WERI-Rb-1 (cell line): ENCODE measurements at regions not wholly inside any gene's neighbourhood (a gene's known extent, or its start where the extent isn't known, plus 50 kb on each side); places are given as distances from the start of the nearest gene placed in this dataset.

Experiments
- DNase-seq: peaks from one replicate; pipeline ENCODE4 v3.0.0-alpha.2; 2020
- H3K27ac ChIP-seq: fragments of 250-450 bp; sonication (Bioruptor Pico); 2 replicates; pipeline ENCODE4 v1.5.1; 2020; ENCODE audit warnings: mild to moderate bottlenecking, moderate library complexity
- H3K27me3 ChIP-seq: fragments of 250-450 bp; sonication (Bioruptor Pico); 2 replicates; pipeline ENCODE4 v1.5.1; 2021; ENCODE audit warnings: mild to moderate bottlenecking, low read depth, moderate library complexity; ENCODE audit not compliant: insufficient read depth, severe bottlenecking
- H3K36me3 ChIP-seq: fragments of 250-450 bp; sonication (Bioruptor Pico); 2 replicates; pipeline ENCODE4 v1.5.1; 2020; ENCODE audit warnings: mild to moderate bottlenecking, moderate library complexity
- H3K4me3 ChIP-seq: 2 replicates; pipeline ENCODE4 v1.5.1; 2011; ENCODE audit warnings: low read depth, mild to moderate bottlenecking, control low read depth, low read length
- H3K9me3 ChIP-seq: fragments of 250-450 bp; sonication (Bioruptor Pico); 2 replicates; pipeline ENCODE4 v1.5.1; 2021; ENCODE audit warnings: mild to moderate bottlenecking, moderate library complexity; ENCODE audit not compliant: severe bottlenecking
- TF ChIP-seq, protein P1 (sequence below): IDR thresholded peaks from 2 replicates; pipeline ENCODE4 v1.5.1; 2011; ENCODE audit warnings: low read depth, mild to moderate bottlenecking, control low read depth, inconsistent platforms, low read length

DNA sequence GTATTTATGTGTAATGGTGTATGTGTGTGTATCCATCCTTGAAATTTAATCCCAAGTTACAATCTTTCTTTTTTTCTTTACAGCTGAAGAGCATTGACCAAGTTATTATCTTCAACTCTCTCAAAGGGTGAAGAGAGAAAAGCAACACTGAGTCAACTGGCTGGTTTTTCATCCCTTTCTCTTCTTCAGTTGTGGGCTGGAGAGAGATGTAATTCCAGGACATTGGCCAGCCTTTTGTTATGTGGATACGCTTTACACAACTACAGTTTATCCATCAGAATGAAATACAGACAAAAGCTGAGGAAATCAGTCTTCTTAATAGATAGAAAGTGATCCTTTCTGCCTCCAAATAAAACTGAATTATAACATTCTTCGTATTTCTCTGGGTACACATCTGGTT lies 357.0 kb upstream of the NCAM2 start:
- no peaks in the 10 kb centered on the region for H3K36me3 ChIP-seq
- peaks cover 45% of the 10 kb centered on the region for H3K27me3 ChIP-seq
- H3K27ac ChIP-seq = no peak overlapping the region
- TF ChIP-seq, protein P1, sequence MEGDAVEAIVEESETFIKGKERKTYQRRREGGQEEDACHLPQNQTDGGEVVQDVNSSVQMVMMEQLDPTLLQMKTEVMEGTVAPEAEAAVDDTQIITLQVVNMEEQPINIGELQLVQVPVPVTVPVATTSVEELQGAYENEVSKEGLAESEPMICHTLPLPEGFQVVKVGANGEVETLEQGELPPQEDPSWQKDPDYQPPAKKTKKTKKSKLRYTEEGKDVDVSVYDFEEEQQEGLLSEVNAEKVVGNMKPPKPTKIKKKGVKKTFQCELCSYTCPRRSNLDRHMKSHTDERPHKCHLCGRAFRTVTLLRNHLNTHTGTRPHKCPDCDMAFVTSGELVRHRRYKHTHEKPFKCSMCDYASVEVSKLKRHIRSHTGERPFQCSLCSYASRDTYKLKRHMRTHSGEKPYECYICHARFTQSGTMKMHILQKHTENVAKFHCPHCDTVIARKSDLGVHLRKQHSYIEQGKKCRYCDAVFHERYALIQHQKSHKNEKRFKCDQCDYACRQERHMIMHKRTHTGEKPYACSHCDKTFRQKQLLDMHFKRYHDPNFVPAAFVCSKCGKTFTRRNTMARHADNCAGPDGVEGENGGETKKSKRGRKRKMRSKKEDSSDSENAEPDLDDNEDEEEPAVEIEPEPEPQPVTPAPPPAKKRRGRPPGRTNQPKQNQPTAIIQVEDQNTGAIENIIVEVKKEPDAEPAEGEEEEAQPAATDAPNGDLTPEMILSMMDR = no peak
- no peaks in the 10 kb centered on the region for H3K9me3 ChIP-seq
- no peak for DNase-seq
- H3K4me3 ChIP-seq = no peak overlapping the region

DNA sequence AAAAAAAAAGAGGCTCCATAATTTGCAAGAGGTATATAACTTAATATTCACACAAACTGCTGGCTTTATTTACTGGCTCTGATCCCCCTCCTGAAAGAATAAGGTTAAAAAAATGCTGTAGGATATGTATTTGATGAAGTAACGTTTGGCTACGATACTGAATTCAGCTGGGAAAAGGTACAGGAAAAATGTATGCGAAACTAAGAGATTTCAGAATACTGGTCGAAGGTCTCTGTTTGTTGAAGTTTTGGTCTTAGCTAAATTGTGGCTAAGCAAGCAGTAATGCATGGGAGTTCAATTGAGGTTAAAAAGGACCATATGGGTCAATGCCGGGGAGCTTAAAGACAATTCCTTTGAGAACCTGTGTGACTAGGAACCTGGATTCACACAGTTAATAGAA lies 355.5 kb upstream of the NCAM2 start:
- no peak for DNase-seq
- no peak overlapping the region for H3K27ac ChIP-seq
- no peaks in the 10 kb centered on the region for H3K36me3 ChIP-seq
- TF ChIP-seq, protein P1 = no peak
- H3K27me3 ChIP-seq = peaks cover 39% of the 10 kb centered on the region
- H3K4me3 ChIP-seq = no peak overlapping the region
- H3K9me3 ChIP-seq = no peaks in the 10 kb centered on the region

DNA sequence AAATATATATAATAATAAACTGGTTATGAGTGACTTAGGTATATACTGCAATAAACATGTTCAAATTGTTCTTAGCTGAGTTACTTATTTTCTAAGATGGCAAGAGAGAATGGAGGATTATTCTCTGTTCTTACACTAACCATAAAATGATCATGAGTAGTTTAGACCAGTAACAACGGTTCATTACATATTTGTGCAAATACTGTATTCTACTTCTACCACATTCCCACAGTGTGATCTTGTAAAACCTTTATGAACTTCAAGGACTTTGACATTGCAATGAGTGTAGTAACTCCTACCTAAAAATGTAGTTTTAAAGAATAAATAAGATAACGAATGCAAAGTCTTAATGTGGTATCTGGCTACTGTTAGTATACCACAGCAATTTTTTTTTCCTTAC lies 353.7 kb upstream of the NCAM2 start:
- peaks cover 27% of the 10 kb centered on the region for H3K27me3 ChIP-seq
- TF ChIP-seq, protein P1 = no peak
- no peak for DNase-seq
- H3K36me3 ChIP-seq = no peaks in the 10 kb centered on the region
- H3K9me3 ChIP-seq = no peaks in the 10 kb centered on the region
- H3K4me3 ChIP-seq = no peak overlapping the region
- no peak overlapping the region for H3K27ac ChIP-seq

DNA sequence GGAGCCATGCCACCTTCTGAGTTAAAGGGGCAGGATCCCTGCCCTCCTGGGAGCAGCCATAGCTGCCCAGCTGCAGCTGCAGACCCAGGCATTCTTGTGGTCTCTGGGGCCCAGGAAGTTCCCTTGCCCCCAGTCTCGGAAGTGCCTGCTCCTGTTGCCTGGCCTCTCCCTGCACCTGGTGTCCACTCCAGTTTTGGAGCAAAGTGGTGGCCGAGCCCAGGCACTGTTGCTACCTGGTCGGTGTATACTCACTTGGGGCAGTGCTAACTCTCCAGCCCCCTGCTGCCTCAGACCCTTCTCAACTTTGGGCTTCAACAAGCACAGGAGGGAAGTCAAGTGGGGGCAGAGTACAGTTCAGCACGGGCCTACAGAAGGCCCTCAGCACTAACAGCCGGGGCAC lies 352.9 kb upstream of the NCAM2 start:
- Histone ChIP-seq H3K9me3 (no peaks in the 10 kb centered on the region), H3K27ac (no peak overlapping the region), H3K27me3 (peaks cover 28% of the 10 kb centered on the region), H3K36me3 (no peaks in the 10 kb centered on the region), H3K4me3 (no peak overlapping the region)
- DNase-seq = no peak
- TF ChIP-seq, protein P1 = no peak

DNA sequence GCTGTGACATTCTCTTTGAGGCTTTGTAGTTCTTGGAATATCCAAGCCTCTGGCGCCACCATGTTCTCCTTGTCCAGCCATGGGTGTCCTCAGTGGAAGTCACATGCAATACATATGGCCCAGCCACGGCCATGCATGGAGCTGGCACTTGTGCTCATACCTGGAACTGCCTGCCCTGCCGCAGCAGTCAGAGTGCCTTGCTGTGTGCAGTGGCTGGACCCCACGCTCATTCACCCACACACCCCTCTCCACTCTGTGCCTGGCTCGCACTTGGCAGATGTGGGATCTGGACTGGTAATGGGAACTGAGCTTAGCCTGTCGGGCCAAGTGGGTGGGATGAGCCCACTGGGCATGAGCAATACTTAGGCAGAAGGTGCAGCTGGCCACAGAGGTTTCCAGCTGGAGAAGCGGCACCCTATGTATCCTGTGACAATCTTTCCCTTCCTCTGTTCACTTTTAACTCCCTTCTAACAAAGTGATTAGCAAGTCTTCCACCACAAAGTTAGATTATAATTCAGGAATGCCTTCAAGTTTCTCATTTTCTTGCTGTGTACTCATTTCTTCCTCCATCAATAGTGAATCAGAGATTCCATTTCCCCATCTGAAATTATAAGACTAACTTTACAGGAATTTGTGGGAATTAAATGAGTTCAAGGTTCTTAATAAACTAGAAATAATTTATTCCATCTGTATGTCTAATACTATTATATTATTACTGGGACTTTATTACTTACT lies 351.6 kb upstream of the NCAM2 start:
- peaks cover 22% of the 10 kb centered on the region for H3K27me3 ChIP-seq
- TF ChIP-seq, protein P1 = no peak
- no peak overlapping the region for H3K27ac ChIP-seq
- H3K4me3 ChIP-seq = no peak overlapping the region
- H3K9me3 ChIP-seq = no peaks in the 10 kb centered on the region
- no peak for DNase-seq
- no peaks in the 10 kb centered on the region for H3K36me3 ChIP-seq

DNA sequence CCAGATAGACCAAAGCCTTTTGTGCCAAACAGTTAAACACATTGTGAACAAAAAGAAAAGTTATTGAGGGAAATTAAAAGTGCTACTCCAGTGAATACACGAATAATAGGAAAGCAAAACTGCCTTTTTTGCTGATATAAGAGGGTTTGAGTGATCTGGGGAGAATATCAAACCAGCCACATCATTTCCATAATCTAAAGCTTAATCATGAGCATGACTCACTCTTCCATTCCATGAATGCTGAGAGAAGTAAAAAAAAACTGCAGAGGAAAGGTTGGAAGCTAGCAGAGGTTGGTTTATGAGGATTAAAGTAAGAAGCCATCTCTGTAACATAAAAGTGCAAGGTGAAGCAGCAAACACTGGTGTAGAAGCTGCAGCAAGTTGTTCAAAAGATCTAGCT lies 350.6 kb upstream of the NCAM2 start:
- TF ChIP-seq, protein P1 = no peak
- H3K27ac ChIP-seq = no peak overlapping the region

More for the DNA sequence above, 350.6 kb upstream of the NCAM2 start:
- no peak for DNase-seq
- H3K9me3 ChIP-seq = no peaks in the 10 kb centered on the region
- peaks cover 22% of the 10 kb centered on the region for H3K27me3 ChIP-seq
- H3K4me3 ChIP-seq = no peak overlapping the region
- H3K36me3 ChIP-seq = no peaks in the 10 kb centered on the region
